NCI-H82 treated with DMSO at 0.1 percent for 48 hours (cell line): ENCODE measurements at regions not wholly inside any gene's neighbourhood (a gene's known extent, or its start where the extent isn't known, plus 50 kb on each side); places are given as distances from the start of the nearest gene placed in this dataset.

ENCODE experiments used
- DNase-seq: peaks from one replicate; lab custom pipeline; 2025; ENCODE audit not compliant: unreplicated experiment; lab: John Stamatoyannopoulos, UW

DNA sequence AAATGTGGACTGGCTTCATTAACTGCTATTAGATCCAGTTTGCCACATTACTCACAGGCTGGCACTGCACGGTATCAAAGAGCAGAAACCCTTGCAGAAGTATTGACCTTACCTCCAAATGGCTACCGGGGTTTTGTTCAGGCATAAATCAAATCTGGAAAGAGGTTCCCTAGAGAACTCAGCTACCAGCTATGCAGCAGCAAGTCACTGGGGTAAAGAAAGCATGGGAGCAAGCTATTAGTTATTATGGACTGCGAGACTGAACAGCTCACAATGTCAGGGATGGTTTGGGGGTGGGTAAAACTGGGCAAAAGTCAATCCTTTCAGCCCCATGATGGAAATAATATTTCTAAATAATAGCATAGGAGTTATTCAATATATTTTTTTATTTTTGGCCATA lies 128.1 kb downstream of the FANCF start:
- no peak for DNase-seq

DNA sequence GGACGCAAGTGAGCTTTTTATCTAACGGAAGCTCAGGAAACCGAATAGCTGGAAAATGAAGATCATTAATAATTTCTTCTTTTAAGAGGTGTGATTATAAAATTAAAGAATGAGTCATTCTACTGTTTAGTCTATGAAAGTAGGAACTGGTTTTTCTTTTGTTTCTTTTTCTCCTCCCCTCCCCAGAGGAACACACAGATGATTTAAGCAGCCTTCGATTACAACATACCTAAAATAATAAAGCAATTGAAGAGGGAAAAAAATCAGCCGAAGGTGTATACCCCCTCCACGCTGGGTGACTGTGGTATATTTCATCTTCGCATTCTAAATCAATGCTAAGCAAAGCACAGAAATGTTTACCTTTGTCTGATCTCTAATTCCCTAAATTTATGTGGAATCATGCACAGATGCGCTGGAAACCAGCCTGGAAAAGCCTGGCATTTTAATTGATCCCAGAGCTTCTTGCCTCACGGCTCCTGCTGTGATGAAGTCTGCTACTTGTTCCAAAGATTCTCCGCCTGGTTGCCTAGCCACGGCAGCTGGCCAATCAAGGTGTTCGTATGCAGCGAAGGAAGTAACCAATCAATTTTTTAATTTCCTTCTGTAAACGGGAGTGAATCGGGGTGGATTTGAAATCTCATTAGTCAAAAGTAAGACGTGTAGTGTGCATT lies 133.9 kb downstream of the FANCF start:
- no peak for DNase-seq

DNA sequence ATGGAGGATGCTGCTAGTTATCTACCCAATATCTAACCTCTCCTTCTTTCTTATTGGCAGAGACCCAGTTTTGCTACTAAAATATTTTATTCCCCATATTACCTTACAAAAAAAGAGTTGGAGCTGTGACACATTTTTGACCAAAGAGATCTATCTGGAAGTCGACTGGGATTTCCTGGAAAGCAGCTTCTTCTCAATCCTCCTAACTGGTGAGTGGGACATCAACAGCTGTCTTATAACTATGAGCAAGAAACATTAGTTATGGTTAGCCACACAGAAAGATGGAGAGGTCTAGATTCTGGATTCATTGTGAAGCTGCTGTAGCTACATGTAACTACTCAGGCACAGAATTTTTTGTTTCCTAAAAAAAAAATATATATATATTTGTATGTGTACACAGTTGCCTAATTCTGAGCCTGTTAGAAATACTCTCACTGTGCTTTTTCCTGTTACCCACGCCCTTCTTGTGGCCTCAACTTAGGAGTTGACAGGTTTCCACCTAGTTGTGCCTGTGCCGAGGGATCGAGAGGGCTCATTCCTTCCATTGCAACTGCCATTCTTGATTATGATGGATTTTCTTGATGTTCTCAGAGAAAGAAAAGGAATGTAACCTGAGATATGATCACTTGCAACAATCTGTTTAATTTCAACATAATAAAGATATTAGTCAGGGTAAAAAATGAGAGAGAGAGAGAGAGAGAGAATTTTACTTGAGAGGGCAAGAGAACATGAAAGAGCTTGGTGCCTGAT lies 142.0 kb downstream of the SLC17A6 start:
- no peak for DNase-seq

DNA sequence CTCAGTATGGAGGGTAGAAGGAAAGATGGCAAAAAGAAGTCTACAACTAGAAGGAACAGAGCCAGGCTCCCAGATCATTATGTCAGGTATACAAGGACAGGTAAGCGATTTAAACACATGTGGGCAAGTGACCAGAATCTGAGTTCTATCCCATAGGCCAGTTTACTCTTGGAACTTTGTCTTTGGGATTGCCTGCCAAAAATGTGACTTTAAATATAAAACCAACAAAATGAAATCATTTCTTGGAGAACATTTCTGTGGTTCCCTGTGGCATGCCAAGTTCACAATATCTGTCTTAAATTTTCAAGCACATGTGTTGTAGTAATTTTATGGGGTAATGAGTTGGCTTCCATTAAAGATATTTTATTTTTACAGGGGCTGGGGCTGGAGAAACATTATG lies 141.0 kb downstream of the SLC17A6 start:
- DNase-seq: no peak

DNA sequence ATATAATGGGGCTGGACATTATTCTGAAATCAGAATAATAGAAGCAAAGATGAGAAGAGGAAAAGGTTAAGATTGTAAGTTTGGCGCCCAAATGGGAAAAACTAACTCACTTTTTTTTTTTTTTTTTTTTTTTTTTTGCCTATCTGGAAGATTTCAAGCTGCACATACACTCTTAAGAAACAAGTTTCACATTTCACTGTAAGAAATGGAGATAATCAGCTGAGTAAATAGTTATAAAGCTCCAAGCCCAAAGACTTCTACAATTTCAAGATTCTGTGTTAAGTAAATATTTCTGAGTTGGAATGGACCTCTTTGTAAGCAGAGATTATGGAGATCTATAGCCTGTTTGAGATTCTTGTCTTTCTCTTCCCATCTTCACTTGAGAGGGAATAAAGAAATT lies 140.0 kb downstream of the SLC17A6 start:
- no peak for DNase-seq

DNA sequence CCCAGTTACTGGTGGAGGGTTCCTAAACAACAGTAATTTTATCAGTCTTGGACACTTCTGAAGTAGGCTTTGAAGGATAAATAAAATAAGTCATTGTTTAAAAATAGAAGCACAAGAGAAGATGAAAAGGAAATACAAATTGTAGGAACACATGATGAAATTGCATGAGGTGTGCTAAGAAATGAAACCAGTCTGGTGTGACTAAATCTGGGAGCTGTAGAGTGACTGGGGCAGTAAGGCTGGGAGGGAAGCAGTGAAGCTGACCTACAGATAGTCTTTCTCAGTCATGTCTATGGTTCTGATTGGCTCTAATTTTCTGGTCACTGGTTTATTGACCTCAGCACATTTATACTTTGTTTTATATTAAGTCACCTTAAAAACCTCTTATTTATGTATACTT lies 139.1 kb downstream of the SLC17A6 start:
- DNase-seq: no peak

DNA sequence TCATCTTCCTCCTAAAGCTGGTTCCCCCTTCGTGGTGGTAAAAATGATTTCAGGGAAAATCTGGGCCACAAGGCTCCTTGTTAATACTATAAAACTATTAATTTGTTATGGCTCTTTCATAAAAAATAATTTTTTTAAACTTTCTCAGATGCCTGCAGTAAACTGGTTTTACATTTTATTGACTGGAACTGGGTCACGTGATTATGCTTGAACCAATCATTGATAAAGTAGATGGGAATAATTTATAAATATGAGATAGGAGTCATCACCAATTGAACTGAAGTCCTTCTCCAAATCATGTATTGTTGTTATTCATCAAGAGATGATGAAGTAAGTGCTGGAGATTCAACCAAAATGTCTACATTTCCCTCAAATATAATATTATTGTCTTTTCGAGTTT lies 138.4 kb downstream of the SLC17A6 start:
- no peak for DNase-seq

DNA sequence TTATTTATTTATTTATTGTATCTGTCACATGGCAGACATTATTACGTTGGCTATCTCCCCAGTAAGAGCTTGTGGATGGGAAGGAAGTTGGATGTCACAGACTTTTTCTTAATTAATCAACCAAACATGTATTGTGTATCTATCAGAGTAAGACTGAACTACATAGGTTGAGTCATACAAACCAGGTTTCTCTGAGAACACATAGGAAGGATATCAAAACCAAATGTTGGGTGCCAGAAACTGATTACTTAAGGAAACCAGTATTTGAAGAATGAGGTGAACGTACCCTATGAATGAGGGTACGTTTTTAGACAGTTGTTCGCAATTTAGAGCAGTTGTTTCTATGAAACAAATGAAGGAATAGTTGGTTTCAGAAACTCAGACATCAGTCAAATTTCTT lies 136.4 kb downstream of the SLC17A6 start:
- DNase-seq: no peak

DNA sequence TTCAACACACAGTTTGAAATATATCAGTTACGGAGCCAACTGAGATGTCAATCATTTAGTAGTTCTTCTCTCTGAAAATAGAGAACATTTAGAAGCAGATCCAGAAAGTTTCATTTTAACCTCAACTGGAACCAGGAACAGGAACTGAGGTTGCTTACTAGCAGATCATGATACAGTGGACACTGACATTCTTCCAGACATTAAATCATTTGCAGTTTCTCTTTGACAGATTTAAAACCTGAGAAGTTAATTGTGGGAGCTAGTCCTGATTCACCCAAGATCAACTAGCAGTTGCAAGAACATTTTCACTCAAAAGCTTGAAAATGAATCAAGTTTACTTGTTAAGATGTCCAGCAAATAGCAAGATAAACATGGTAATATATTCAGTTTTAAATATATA lies 135.4 kb downstream of the SLC17A6 start:
- DNase-seq: no peak

DNA sequence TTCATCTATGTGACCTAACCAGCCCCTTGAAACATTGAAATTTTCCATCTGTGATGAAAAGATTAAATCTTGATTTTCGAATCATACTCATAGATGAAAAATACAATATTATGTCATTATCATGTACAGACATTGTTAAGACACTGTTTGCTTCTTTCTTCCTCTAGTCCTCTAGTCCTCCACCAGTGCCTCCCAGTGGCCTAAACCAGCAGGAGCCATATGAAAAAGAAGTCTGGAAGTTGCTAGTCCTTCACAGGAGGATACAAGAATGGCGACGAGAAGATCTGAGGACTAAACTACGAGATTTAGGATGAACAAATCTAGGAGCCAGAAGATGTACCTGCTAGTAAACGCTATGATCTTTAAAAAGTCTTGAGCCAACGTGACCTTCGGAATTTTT lies 134.1 kb downstream of the SLC17A6 start:
- no peak for DNase-seq

DNA sequence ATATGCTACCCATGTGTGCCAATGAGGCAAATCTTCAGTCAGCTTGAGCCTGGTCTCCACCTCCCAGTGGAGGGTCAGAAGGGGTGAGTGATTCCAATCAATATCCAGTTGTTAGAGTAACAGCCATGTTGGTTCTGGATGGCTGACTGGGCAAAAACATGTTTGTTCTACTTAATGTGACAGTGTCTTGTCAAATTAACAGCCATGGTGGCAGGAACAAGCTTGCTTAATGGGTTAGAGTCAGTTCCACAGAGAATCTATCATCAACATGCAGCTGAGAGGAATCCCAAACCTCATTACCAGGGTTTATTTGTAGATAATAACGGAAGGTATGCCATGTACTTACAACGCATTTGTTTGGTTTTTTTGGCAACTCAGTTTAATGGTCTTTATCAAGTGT lies 133.2 kb downstream of the SLC17A6 start:
- no peak for DNase-seq

DNA sequence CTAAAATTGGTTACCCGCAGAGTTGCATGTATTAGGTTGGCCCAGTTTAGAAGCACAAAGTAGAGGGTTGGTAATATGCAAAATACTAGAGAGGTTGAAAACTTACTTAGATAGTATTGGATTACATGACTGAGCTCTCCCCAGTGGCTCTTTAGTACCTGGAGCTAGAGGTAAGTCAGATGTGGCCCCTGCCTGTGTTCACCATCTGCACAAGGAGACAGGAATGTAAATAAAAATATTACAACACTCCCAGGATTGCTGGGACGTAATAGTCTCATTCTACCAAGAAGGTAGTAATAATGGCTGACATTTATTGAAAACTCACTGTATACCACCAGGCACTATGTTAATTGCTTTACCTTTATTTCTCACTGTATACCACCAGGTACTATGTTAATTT lies 129.6 kb downstream of the SLC17A6 start:
- DNase-seq: no peak

DNA sequence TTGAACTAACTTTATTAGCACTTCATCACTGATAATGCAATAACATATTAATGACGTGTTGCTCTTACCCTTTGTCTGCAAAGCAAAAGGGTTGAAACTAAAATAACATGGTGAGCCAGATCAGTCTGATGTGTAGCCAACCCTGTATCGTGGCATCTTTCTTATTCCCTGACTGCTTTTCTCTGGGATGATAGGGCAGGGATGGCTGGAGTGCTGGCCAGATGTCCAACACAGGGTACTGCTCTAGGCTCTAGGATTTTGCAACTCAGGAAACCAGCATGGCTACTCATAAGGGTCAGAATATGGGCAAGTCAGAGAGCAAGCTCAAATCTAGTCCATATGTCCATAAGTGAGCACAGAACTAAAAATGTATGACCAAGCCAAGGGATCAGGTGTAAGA lies 129.1 kb downstream of the SLC17A6 start:
- no peak for DNase-seq

DNA sequence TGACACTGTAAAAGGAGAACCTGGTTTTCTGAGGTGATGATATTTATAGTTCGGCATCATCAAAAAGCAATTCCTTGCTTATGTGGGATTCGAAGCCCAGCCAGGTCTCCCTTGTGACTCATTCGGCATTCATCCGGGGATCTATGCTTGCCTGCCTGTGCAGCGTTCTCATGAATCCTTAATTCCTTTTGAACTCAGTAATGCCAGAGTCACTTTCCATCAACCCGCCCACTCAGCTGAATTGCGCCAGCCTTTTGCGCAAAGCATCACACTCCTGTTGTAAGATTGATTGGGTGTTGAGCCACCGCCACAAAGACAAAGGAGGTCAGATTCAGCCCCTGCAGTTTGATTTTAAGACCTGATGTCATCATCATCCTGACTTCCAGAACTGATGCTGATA lies 128.6 kb downstream of the SLC17A6 start:
- DNase-seq: no peak

DNA sequence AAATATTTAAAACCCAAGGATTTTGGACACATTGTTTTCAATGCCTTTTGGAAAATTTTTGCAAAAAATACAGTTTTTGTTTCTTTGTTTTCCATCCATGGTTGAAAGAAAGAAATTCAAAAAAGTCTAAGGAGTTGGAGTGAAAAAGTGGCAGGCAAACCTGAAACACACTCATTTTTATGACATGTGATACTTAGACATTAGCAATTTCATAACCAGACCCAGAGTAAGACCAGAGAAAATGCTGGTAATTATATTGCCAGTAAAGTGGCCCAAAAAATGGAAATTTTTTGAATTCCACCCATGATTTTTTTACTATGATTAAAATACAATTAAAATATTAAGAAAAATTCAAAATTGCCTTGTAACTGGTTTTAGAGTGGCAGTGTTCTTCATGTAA lies 128.2 kb downstream of the SLC17A6 start:
- no peak for DNase-seq

DNA sequence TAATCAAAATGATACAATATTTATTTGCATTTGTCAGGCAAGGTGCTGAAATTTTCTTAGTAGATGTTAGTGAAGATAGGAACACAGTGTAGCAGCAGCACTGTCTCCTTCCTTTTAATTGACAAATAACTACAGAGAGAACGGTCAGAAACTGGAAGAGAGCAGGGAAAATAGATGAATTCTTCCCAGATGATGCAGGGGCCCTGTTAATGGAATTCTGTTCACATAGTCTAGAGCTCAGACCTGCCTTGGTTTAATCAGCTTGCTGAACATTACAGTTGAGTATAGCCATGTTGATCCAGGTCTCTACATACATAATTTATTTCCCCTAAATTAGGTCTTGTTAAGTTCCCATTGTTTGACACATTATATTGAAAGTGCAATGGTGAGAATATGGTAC lies 127.4 kb downstream of the SLC17A6 start:
- no peak for DNase-seq

DNA sequence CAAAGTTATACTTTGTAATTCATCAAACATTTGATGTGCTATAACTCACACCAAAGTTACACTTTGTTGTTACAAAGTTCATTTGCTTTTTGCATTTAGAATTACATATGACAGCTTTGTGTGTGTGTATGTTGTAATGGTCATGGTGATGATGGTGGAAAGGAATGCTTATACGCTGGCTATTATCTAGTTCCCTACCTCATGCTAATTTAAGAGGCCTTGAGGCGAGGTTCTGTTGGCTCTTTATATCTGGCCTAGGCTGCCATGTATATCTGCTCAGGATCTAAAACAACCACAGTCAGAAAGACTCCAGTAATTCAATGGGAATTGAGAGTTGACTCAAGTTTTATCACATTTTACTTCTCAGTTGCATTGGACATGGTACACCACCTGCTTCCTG lies 123.4 kb downstream of the SLC17A6 start:
- DNase-seq: no peak

DNA sequence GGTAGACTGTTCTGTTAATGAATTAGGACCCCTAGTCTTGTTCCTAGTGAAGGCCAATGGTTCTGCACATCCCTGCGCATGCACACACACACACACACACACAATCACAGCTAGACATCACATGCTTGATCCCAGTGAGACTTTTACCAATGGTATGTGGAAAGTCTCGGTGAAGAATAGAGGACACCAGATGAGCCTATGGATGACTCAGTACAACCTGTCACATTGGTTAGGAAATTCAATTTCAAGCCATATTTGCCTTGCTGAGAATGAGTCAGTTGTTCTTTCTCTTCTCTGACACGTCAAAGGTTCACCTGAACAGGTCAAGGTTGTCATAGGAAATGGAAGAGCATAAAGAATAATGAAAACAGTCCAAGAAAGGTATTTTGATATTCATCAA lies 122.0 kb downstream of the SLC17A6 start:
- no peak for DNase-seq

DNA sequence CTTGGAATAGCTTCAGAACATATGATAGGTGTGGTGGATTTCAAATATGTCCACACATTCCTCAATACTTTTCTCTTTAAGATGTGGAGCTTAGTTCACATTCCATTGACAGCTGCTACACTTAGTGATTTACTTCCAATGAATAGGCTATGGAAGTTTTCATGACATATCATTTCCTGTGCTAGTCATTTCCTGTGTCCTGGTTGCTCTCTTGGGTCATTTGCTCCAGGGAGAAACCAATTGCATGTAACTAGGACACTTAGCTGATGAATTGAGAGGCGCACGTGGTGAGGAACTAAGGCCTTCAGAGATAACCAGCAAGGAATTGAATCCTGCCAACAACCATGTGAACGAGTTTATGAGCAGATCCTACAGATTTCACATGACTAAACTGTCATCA lies 120.9 kb downstream of the SLC17A6 start:
- no peak for DNase-seq

DNA sequence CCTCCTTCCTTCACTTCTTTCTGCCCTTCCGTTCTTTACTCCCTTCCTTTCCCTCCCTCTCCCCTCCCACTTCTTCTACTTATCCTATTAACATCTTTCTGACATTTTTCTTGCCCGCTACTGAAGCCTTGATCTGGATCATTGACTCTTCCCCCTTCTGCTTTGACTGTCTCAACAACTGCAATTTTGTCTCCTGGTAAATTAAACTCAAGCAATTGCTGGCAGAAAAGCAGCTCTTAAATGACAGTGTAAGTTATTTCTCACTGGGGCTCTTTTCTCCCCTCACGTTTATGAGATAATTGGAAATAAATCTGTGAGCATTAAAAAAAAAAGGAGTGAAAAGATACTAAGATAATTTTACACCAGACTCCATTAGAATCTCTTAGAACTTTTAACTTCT lies 120.0 kb downstream of the SLC17A6 start:
- DNase-seq: no peak

DNA sequence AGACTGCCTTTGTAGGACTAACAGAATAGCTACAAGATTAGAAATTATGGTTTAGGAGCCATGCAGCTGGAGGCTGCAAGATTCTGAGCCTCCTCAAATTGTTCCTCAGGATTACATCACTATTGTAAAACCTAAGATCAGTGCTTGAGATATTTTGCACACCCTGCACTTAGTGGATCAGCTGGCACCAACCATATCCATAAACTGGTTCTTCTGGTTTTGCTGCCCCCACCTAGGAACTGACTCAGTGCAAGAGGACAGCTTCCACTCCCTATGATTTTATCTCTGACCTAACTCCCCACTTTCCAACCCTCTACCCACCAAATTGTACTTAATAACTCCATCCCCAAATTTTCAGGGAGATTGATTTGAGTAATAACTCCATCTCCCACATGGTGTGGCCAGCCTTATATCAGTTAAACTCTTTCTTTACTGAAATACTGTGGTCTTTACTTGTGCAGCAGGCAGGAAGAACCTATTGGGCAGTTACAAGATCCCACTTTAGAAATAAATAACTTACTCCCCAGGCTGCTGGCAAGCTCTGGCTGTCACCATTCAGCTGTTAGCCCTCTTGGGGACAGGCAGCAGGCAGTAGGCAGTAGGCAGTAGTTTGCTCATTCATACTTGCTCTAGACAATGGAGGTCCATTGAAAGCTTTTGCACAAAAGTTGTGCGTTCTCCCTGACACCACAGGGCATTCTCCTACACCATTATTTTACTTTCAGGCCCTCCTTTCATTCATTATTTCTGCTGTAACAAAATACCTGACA lies 119.0 kb downstream of the SLC17A6 start:
- DNase-seq: no peak

DNA sequence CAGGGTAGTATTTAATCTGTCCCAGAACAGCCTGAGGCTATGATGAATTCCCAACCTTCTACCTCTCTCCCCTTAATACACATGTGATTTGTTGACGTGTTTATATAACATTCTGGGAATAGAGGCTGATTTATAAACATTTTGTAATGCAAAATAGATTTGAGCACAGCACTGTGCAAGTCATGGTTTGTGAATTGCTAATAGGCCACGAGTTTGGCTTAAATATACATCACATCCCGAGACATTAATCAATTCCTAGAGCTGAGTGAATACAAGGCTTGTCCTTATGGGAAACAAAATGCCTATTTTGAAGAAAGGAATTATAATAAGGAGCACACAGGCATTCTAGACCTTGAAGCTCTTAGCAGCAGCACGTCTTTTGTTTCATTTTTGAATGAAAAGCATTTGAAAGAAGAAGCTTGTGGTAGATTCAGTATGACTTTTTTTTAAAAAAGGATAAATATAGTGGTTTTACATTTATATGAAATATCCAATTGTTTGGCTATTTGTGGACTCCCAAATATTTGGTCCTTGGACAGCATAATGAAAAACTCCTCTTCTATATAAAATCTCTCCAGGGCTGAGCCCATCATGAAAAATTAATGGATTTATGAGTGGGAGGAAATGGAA lies 116.4 kb downstream of the SLC17A6 start:
- DNase-seq: no peak
